OCI-M1 (cell line): ENCODE measurements at regions not wholly inside any gene's neighbourhood (a gene's known extent, or its start where the extent isn't known, plus 50 kb on each side); places are given as distances from the start of the nearest gene placed in this dataset.

Source experiments
- DNase-seq: peaks from one replicate; lab custom pipeline; 2025; lab: John Stamatoyannopoulos, UW

DNA sequence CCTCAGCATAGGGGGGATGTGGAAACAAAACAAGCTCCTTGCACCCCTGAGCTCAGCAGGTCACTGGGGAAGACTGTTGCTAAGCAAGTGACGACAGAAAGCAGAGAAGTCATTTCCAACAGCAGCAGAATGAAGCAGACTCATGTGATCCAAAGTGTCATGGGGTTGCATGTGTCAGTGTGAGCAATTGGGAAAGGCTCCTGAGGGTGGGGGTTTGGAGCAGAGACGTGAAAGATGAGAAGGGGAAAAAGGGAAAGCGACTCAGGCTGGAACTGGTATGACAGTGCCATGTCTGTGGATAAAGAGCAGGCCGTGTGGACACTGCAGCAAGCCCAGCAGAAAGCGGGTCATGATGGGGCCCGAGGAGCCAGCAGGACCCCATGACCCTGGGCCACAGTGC lies 363.9 kb downstream of the PREX1 start:
- no peak for DNase-seq

GRCh38 chr20:48463096-48463720 lies 364.6 kb downstream of the PREX1 start:
- no peak for DNase-seq

GRCh38 chr20:48461735-48462119 lies 366.1 kb downstream of the PREX1 start:
- no peak for DNase-seq

DNA sequence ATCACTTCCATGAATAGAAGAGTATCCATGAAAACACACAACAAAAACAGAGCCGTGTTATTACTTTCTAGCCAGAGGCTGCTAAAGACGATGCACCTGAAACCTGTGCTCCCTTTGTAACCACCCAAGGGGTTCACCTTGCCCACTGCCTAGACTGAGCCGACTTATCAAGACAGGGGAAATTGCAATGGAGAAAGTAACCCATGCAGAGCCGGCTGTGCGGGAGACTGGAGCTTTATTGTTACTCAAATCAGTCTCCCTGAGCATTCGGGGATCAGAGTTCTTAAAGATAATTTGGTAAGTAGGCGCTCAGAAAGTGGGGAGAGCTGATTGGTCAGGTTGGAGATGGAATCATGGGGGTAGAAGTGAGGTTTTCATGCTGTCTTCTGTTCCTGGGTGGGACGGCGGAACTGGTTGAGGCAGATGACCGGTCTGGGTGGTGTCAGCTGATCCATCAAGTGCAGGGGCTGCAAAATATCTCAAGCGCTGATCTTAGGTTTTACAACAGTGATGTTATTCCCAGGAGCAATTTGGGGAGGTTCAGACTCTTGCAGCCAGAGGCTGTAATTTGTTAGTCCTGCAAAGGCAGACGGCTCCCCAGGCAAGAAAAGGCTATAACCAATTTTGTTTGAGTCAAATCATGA lies 366.6 kb downstream of the PREX1 start:
- DNase-seq = no peak

DNA sequence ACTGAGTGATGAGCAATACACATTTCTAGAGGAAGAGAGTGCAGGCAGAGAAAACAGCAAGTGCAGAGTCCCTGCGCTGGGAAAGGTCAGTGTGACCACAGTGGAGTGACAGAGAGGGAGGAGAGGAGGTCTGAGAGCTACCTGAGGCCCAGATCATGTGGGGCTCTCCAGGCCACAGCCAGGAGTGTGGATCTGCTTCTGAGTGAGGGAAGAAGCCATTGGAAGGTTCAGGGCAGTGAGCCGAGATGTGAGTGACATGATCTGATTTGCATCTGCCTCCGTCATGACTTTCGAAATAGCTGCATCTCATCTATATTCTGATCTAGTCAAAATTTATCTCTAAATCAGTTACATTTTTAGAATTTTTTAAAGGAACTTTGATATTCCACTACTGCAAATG lies 367.1 kb downstream of the PREX1 start:
- DNase-seq = no peak

DNA sequence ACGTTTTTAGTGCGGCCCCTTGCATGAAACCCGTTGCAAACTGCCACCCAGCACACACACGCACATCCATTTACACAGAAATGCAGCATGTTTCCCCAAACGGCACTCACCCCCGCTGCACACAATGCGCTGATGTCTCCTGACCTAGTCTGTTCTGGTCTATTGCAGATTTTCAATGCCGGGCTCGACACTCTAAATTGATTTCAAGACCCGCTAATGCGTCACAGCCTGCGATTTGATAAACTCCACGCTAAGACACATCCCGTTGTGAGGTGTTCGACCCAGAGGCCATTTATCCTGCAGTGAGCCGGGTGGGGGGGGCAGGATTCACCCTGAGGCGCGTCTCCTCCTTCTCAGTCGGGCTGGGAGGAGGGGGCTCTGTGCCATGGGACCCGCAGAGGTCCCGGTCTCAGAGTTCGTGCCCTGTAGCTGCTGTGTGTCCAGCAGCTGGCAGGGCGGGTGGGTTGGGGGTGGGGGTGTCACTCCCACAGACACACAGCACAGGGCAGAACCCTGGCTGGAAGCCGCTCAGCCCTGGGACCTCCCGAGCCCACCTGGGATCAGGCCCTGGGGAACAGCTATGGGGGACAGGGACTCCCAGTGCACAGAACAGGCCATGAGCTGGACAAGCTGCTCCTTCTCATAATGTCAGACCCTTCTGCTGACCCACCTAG lies 367.9 kb downstream of the PREX1 start:
- no peak for DNase-seq

DNA sequence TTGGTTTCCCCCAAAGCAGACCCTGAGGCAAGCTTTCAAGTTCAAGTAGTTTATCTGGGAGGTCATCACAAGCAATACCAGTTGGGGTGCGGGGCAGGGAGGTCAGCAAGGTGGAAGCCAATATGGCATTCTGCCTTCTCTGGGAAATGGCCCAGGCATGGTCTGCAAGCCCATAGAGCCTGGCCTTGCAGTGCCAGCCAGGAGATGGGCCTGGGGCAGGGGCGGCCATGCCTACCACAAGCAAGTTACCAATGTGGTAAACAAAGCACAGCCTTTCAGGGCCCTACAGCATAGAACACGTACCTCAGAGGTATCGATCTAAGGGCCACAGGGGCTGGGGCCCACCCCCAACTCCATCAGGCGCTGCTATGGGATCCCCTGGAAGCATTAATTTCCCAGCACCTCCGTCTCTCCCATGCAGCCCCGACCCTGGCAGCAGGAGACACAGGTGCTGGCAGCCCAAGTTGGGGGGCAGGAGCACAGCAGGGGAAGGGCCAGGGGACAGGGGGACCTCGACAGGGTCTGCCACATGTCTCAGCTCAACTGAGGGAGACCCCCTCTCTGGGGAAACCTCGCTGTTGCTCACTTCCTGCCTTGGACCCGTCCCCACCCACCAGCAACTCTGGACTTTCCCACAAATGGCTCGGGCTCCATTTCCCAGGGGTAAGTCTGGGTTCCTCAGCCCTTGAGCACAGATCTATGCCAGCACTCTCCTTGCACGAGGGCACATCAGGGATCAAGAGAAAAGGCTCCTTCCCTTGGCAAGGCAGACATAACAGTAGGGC lies 369.0 kb downstream of the PREX1 start:
- DNase-seq = no peak

DNA sequence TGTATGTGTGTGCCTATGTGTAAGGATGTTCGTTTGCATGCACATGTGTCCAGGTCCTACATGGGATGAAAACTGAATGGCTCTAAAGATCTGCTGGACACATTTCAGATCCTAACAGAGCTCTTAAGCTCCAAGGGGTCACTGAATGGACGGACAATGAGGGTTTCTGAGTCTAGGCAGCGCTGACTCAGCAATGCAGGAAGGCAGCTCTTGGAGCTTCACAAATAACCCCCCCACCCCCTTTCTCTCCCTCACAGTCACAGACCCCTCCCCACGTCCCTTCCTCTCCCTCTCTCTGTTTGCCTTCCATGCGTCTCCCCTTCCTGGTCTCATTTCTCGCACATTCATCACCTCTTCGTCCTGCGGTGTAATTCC lies 369.8 kb downstream of the PREX1 start:
- DNase-seq = no peak

GRCh38 chr20:48457193-48458002 lies 370.4 kb downstream of the PREX1 start:
- no peak for DNase-seq

DNA sequence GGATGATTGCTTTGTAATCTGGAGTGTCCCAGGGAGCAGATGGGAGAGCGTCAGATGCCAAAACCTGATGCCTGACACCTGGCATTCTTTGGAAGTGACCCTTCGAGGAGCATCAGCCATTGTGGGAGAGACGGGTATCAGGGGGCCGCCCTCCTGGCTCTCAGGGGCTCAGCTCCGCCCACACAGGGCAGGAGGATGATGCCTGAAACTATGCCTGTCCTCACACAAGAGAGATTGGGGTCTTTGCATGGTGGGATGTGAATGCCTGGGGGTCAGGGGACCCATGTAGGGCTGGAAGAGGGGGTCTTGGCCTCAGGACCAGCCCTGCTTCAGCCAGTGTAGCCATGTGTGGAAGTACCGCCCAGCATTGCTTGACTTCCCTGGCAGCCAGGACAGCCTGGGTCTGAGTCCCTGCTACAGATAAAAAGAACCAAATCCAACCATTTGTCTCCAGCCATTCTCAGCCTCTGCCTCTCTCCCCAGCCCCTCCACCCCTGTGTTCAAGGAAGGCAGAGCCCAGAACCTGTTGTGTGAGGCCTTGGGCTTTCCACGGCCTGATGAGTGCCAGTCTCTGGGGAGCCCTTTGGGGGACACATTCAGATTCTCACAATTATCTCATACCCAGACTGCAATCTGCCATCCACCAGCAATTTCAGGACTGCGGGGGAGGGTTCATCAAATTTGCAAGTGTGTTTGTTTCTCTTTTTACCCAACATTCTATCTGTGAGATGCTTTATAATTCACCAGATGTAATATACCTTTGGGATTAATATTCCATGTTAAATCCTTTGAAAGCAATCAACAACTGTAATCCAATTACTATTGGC lies 371.2 kb downstream of the PREX1 start:
- no peak for DNase-seq

- DNase-seq = no peak
These were observed 372.0 kb downstream of the PREX1 start for GRCh38 chr20:48455651-48456365.

DNA sequence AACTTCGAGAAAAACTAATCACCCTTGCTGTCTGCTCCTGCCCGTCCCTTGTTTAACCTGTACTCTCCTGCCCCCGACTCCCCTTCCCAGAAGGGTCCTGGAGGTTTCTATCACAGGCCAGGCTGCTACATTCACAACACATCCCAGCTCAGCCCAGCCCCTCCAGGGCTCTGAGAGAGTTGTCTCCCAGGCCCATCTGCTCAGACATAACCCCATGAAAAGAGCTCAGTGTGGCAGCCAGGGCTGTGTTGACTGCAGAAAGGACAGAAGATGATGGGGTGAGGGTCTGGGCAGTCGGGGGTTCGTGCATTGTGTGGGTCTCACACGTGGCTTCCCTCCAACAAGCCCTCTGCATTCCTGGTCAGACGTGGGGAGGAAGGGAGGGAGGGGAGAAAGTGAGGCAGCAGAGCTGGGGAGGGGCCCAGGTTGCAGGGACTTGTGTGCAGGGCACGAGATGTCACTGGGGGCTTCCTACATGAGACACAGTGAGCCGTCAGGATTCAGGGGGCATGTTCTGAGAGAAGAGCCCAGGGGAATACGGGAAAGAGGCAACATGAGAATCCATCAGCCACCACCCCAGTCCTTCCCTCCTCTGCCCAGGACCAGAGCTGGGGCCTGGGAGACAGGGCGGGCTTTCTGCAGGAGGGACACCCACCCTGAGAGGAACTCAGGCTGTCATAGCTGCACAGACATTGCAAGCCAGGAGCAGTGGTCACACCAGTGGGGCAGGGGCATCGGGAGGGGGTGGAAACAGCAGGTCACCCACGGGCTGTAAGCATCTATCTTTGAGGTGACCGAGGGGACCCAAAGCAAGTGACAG lies 372.9 kb downstream of the PREX1 start:
- no peak for DNase-seq

DNA sequence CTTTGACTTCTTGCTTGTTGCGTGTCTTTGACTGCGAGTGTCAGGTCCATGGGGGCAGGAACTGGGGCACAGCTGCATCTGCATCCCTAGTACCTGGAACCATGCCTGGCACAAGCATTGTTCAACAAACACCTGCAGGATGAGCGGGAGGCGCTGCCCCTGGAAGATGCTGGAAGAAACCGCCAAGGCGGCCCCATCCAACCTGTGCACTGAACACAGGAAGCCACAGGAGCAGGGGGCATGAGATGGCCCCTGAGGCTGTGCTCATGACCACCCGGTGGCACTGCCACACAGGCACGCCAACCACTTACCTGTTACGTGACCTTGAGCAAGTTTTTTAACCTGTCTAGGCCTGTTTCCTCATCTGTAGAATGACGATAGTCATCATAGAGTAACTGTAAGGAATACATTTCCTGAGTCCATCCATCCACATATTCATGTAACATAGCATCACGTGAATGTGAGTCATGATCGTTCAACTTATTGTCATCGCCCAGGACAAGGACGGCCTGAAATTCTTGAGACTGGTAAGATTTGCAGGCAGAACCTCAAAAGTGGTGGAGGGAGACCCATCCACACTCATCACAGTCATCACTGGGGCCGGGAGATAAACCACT lies 374.2 kb downstream of the PREX1 start:
- DNase-seq = no peak

DNA sequence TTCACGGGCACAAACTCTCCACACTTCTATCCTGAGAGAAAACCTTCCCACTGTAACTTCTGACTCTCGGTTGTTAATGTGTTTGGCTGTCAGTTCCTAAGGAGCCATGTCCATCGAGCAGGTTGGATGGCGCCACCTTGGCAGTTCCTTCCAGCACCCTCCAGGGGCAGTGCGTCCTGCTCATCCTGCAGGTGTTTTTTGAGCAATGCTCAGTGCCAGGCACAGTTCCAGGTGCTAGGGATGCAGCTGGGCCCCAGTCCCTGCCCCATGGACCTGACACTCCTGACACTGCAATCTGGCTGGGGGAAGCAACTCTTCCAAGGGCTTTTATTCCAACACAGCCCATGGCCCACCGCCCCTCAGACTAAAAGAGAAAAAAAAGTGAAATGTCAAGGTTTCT lies 376.4 kb downstream of the PREX1 start:
- DNase-seq = no peak

DNA sequence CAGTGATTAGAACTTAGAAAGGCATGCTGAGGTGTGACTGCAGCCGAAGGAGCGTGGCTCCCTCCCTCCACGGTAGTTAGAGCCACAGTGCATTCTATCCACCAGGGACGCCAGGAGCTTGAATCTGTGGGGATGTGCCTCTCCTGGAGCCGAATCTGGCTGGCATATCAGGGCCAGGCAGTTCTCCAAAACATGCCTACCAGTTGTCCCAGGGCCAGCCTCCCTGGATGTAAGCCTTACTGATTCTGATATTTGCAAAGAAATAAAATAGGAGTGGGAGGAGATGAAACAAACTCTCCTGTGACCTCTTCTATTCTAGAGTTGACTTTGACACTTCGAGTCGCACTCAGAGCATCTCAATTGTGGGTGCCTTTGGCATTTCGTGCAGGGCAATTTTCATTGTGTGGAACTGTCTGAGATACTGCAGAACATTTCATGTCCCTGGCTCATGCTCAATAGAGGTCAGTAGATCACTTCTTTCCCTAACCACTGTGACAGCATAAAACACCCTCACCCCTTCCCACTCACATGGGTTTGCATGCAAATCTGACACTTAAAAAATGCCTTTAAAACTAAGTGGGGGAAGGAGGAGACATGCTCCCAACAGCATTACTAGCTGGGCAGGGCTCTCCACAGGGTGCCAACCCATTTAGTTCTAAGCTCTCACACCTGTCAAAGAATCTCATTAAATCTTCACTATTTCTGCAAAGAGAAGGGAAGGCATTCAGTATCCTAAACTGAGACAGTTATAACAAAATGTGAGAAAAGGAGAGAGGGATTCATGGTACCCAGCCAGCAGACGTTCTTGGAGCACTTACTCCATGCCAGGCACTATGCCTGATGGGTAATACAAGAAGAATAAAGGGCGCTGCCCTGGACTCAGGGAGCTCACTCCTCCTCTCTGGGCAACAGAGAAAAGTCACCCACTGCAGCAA lies 378.9 kb downstream of the PREX1 start:
- DNase-seq = no peak

DNA sequence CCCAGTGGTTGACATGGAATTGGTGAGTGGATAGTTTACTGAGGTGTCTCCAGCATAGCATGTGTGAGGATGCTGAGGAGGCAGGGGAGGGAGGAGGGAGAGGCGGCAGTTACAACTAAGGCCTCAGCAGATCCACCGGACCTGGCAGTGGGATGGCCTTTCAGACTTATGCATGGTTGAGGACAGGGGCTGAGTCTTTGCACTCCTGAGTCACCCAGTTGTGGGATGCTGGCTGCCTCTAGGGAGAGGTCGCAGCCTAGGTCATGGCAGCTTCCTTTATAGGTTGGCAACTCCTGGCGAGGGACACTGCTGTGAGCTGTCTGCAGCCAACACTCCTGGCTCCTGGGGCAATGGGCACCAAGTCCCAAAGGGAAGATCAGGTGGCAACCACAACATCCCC lies 380.3 kb downstream of the PREX1 start:
- no peak for DNase-seq

DNA sequence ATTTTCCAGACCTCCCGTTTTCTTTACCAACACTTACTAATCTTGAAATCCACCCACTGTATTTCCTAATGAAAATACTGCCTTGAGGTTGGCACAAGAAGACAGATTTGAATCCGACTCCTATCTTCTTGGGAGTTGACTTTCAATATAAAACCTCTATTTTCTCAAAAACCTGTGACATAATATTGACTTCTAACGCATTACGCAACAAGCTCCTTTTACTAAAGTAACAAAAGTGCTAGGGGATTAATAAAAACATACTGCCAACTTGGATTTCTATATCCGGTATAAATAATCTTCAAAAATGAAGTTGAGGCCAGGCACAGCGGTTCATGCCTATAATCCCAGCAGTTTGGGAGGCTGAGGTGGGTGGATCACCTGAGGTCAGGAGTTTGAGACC lies 382.0 kb downstream of the PREX1 start:
- no peak for DNase-seq

GRCh38 chr20:48444249-48444648 lies 383.6 kb downstream of the PREX1 start:
- no peak for DNase-seq
